T-cell (primary cell): ENCODE measurements at regions not wholly inside any gene's neighbourhood (a gene's known extent, or its start where the extent isn't known, plus 50 kb on each side); places are given as distances from the start of the nearest gene placed in this dataset.

Source experiments
- ATAC-seq, 4 experiments: fragments of 200-7000 bp in 3 of 4; fragments of 150-1000 bp in 1 of 4; cut with Tn5 transposase; replicated peaks in 1 of 4; 1 replicate in 3 of 4; 2 replicates in 1 of 4; pipeline ENCODE4 v1.10.0; 2021; ENCODE audit warnings: moderate library complexity in 3 of 4, mild to moderate bottlenecking in 2 of 4, moderate number of reproducible peaks in 1 of 4
- CTCF ChIA-PET, 2 donors: fragments of 300-600 bp; sonication (Branson Sonifier 250); formaldehyde crosslinking; loops; one replicate each; lab custom pipeline; 2022; ENCODE audit warnings: antibody characterized with exemption in 2 of 2; lab: Charles Lee
- POLR2A ChIA-PET, 2 donors: fragments of 300-600 bp; sonication (Branson Sonifier 250); formaldehyde crosslinking; loops; one replicate each; lab custom pipeline; 2022; ENCODE audit warnings: antibody characterized with exemption in 2 of 2; lab: Charles Lee
- DNase-seq, 35 experiments: peaks; one replicate each; pipeline versions ENCODE4 v3.0.0 to v3.0.0-alpha.2; 2013 to 2023
- H3K27ac ChIP-seq: one replicate; pipeline ENCODE4 v1.5.1; 2013; ENCODE audit warnings: low read length
- H3K27me3 ChIP-seq, 2 experiments: replicated peaks in 1 of 2; 1 replicate in 1 of 2; 2 replicates in 1 of 2; pipeline versions ENCODE4 v1.6.1 to v1.7.0; 2013; ENCODE audit warnings: low read length in 1 of 2, mixed read lengths in 1 of 2; ENCODE audit not compliant: control insufficient read depth in 2 of 2, insufficient read depth in 2 of 2; ENCODE audit errors: extremely low read depth in 1 of 2
- H3K36me3 ChIP-seq, 2 donors: 1 replicate in 1 of 2; 2 replicates in 1 of 2; pipeline versions ENCODE4 v1.6.1 to v1.7.0; 2013; ENCODE audit warnings: low read length in 1 of 2; ENCODE audit not compliant: control insufficient read depth in 2 of 2, insufficient read depth in 1 of 2; ENCODE audit errors: extremely low read depth in 1 of 2
- H3K4me1 ChIP-seq, 2 experiments: 1 replicate in 1 of 2; 2 replicates in 1 of 2; pipeline versions ENCODE4 v1.6.1 to v1.7.0; 2013; ENCODE audit warnings: low read length in 2 of 2, mixed read lengths in 1 of 2; ENCODE audit not compliant: insufficient read depth in 2 of 2, control insufficient read depth in 1 of 2; ENCODE audit errors: extremely low read depth in 1 of 2
- H3K4me3 ChIP-seq, 2 donors: 1 replicate in 1 of 2; 2 replicates in 1 of 2; pipeline versions ENCODE4 v1.5.1 to v1.7.0; 2013; ENCODE audit warnings: mild to moderate bottlenecking in 2 of 2, low read length in 1 of 2, moderate library complexity in 1 of 2; ENCODE audit not compliant: control insufficient read depth in 1 of 2; ENCODE audit errors: extremely low read depth in 1 of 2
- H3K9me3 ChIP-seq: 2 replicates; pipeline ENCODE4 v1.7.0; 2013
- H3K27ac Mint-ChIP-seq, 2 donors: one replicate each; pipeline ENCODE4 v1.8.0; 2020 to 2021; ENCODE audit warnings: mild to moderate bottlenecking in 2 of 2, mixed read lengths in 2 of 2
- H3K27me3 Mint-ChIP-seq, 2 donors: one replicate each; pipeline ENCODE4 v1.8.0; 2021 to 2022; ENCODE audit warnings: mixed read lengths in 2 of 2
- H3K36me3 Mint-ChIP-seq: one replicate; pipeline ENCODE4 v1.8.0; 2021; ENCODE audit warnings: mixed read lengths
- H3K4me1 Mint-ChIP-seq, 3 donors: one replicate each; pipeline ENCODE4 v1.8.0; 2020 to 2022; ENCODE audit warnings: mixed read lengths in 3 of 3, mild to moderate bottlenecking in 1 of 3
- H3K4me3 Mint-ChIP-seq, 3 donors: one replicate each; pipeline ENCODE4 v1.8.0; 2020 to 2022; ENCODE audit warnings: mild to moderate bottlenecking in 3 of 3, mixed read lengths in 3 of 3, moderate library complexity in 3 of 3
- H3K9me3 Mint-ChIP-seq, 3 donors: one replicate each; pipeline ENCODE4 v1.8.0; 2020 to 2022; ENCODE audit warnings: mixed read lengths in 3 of 3
- WGBS: methylation state at CpG from one replicate; pipeline ENCODE4 v1.1.5; 2013; ENCODE audit warnings: missing lambda C conversion rate; ENCODE audit not compliant: insufficient coverage; 5-methylcytosine and 5-hydroxymethylcytosine counted together

DNA sequence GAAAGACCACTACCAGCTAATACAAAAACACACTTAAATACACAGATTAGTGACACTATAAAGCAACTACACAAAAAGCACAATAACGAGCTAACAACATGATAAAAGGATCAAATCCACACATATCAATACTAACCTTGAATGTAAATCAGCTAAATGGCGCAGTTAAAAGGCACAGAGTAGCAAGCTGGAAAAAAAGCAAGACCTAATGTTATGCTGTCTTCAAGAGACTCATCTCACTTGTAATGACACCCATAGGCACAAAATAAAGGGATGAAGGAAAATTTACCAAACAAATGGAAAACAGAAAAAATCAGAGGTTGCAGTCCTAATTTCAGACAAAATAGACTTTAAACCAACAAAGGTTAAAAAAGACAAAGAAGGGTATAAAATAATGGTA lies 86.3 kb downstream of the NUS1 start:
- Mint-ChIP-seq H3K9me3 (peaks cover 10 to 14% (median 13%) of the 10 kb centered on the region in 3 donors), H3K36me3 (no peaks in the 10 kb centered on the region), H3K4me3 (no peak overlapping the region), H3K4me1 (no peaks in the 10 kb centered on the region), H3K27ac (no peak overlapping the region), H3K27me3 (peaks cover 0 to 3% of the 10 kb centered on the region in 2 donors)
- no peak for ATAC-seq
- WGBS, result no CpG with 5 or more reads among the region's 2 CpGs
- CTCF ChIA-PET, result no interaction called here
- Histone ChIP-seq H3K27ac (no peak overlapping the region), H3K9me3 (no peaks in the 10 kb centered on the region), H3K27me3 (peaks cover 0 to 13% of the 10 kb centered on the region in 2 experiments), H3K4me1 (no peaks in the 10 kb centered on the region), H3K36me3 (no peaks in the 10 kb centered on the region), H3K4me3 (no peak overlapping the region)
- POLR2A ChIA-PET, result no interaction called here
- no peak for DNase-seq

DNA sequence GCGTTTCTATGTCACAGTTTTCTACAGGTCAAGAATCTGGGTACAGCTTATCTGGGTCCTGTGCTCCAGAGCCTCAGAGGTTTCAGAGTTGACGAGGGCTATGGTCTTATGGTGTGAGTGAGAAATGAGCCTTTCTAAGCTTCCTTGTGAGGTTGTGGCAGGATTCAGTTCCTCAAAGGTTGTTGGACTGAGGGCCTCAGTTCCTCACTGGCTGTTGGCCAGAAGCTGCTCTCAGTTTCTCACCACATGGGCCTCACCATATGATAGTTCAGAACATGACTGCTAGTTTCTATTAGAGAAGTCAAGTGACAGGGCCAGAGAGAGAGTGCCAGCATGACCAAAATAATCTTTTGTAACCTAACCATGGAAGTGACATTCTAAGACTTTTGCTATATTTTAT lies 96.1 kb downstream of the NUS1 start:
- ATAC-seq, result no peak
- H3K27me3 Mint-ChIP-seq, result peaks cover 0 to 5% of the 10 kb centered on the region in 2 donors
- no peak overlapping the region for H3K27ac ChIP-seq

DNA sequence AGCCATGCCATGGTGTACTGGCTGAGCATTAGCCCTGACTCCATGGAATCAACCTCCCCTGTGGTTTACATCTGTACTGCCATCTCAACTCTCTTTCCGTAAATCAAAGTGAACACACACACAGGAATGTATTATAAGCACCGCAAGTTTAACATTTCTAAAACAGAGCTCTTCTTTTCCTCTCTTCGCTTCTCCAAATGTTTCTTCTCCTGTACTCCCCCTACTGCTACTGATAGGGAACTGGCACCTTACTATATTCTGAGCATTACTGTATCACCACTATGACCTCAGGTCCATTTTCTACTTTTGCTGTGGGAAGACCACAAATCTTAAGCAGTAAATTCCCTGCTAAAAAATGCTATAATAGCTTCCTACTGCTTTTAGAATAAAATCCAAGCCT lies 101.2 kb downstream of the NUS1 start:
- Mint-ChIP-seq H3K36me3 (no peaks in the 10 kb centered on the region), H3K4me1 (no peaks in the 10 kb centered on the region), H3K27ac (no peak overlapping the region), H3K27me3 (peaks cover 3 to 19% of the 10 kb centered on the region in 2 donors), H3K4me3 (no peak overlapping the region), H3K9me3 (no peaks in the 10 kb centered on the region)
- DNase-seq (no peak), ATAC-seq (no peak)
- CTCF ChIA-PET, result no interaction called here
- Histone ChIP-seq H3K4me1 (no peaks in the 10 kb centered on the region), H3K27me3 (peaks cover 0 to 2% of the 10 kb centered on the region in 2 experiments), H3K4me3 (no peak overlapping the region), H3K27ac (no peak overlapping the region), H3K9me3 (no peaks in the 10 kb centered on the region), H3K36me3 (no peaks in the 10 kb centered on the region)
- POLR2A ChIA-PET, result no interaction called here
- 62% methylated on average over 2 of the region's 3 CpGs for WGBS

More for the DNA sequence above, 96.1 kb downstream of the NUS1 start:
- CTCF ChIA-PET, result no interaction called here
- no peaks in the 10 kb centered on the region for H3K9me3 ChIP-seq
- H3K4me3 ChIP-seq, result no peak overlapping the region
- H3K4me1 ChIP-seq, result no peaks in the 10 kb centered on the region
- Mint-ChIP-seq H3K4me3 (no peak overlapping the region), H3K36me3 (no peaks in the 10 kb centered on the region), H3K27ac (no peak overlapping the region), H3K4me1 (no peaks in the 10 kb centered on the region), H3K9me3 (peaks cover 0 to 7% (median 0%) of the 10 kb centered on the region in 3 donors)
- WGBS, result 100% methylated on average over 1 of the region's 2 CpGs
- POLR2A ChIA-PET, result no interaction called here
- H3K36me3 ChIP-seq, result no peaks in the 10 kb centered on the region
- peaks cover 0 to 2% of the 10 kb centered on the region in 2 experiments for H3K27me3 ChIP-seq
- no peak for DNase-seq

DNA sequence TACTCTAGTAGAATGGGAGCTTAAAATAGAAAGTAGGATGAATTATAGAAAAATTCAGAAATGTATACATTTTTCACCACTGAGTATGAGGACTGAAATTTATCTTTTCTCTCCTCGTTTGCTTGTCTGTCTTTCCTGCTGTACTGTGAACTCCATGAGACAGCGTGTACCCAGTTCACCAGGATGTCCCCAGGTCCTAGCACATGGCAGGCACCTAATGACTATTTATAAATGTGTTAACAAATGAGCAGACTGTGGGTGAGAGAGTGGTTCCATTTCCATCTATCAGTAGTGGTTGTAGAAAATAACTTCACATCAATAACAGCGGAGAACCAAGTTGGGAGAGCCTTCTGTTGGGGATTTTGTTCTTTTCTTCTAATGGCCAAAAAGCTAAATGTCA lies 106.3 kb downstream of the NUS1 start:
- H3K27me3 Mint-ChIP-seq, result peaks cover 7 to 17% of the 10 kb centered on the region in 2 donors
- WGBS, result 63% methylated on average over 1 of the region's 3 CpGs
- Histone ChIP-seq H3K4me1 (no peaks in the 10 kb centered on the region), H3K27ac (no peak overlapping the region), H3K4me3 (no peak overlapping the region), H3K36me3 (no peaks in the 10 kb centered on the region), H3K9me3 (no peaks in the 10 kb centered on the region), H3K27me3 (peaks cover 0 to 3% of the 10 kb centered on the region in 2 experiments)
- ATAC-seq (no peak), DNase-seq (no peak)
- no peaks in the 10 kb centered on the region for H3K36me3 Mint-ChIP-seq
- no peaks in the 10 kb centered on the region for H3K9me3 Mint-ChIP-seq
- H3K27ac Mint-ChIP-seq, result no peak overlapping the region
- ChIA-PET CTCF (no interaction called here), POLR2A (no interaction called here)
- H3K4me1 Mint-ChIP-seq, result no peaks in the 10 kb centered on the region
- H3K4me3 Mint-ChIP-seq, result no peak overlapping the region

DNA sequence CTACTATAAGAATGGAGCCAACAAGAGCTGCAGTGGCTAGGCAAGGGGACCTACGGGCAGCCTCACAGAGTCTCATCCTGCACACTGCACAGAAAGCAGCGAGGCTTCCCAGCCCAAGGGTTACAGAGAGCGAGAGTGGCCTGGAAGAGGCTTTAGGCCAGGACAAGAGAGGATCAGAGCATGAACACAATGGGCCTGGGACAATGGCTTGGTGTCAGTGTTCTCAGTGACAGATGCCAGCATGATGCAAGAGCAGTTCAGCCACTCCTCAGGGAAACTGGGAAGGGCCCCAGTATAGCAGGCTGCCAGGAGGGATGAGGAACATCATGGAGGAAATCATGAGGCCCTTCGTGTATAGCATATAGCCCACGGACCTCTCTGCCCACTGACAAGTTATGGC lies 108.0 kb downstream of the NUS1 start:
- ChIA-PET POLR2A (no interaction called here), CTCF (interaction anchor here in 1 of 2 donors (0.7 kb wide), 1 partner anchor 16 kb away, joined by 4 read pairs; no protein-coding TSS in a partner anchor)
- H3K4me3 Mint-ChIP-seq, result no peak overlapping the region
- H3K27ac ChIP-seq, result no peak overlapping the region
- peaks cover 0 to 3% of the 10 kb centered on the region in 2 experiments for H3K27me3 ChIP-seq
- H3K4me1 Mint-ChIP-seq, result no peaks in the 10 kb centered on the region
- no peaks in the 10 kb centered on the region for H3K36me3 ChIP-seq
- no peak overlapping the region for H3K27ac Mint-ChIP-seq
- DNase-seq, result no peak
- WGBS, result 66% methylated on average over 3 of the region's 5 CpGs
- H3K9me3 ChIP-seq, result no peaks in the 10 kb centered on the region
- no peaks in the 10 kb centered on the region for H3K9me3 Mint-ChIP-seq
- no peaks in the 10 kb centered on the region for H3K36me3 Mint-ChIP-seq
- peaks cover 7 to 10% of the 10 kb centered on the region in 2 donors for H3K27me3 Mint-ChIP-seq
- no peaks in the 10 kb centered on the region for H3K4me1 ChIP-seq
- H3K4me3 ChIP-seq, result no peak overlapping the region
- ATAC-seq, result no peak

DNA sequence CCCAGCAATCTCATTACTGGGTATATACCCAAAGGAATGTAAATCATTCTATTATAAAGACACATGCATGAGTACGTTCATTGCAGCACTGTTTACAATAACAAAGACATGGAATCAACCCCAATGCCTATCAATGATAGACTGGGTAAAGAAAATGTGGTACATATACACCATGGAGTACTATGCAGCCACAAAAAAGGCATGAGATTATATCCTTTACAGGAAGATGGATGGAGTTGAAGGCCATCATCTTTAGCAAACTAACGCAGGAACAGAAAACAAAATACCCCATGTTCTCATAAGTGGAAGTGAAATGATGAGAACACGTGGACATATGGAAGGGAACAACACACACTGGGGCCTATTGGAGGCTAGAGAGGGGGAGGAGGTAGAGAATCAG lies 115.7 kb downstream of the NUS1 start:
- H3K27ac ChIP-seq, result no peak overlapping the region
- ChIA-PET POLR2A (interaction anchor here in 1 of 2 donors (0.6 kb wide), 1 partner anchor 89 kb away, joined by 3 read pairs; no protein-coding TSS in a partner anchor), CTCF (no interaction called here)
- no peaks in the 10 kb centered on the region for H3K4me1 ChIP-seq
- H3K36me3 ChIP-seq, result no peaks in the 10 kb centered on the region
- H3K4me3 Mint-ChIP-seq, result no peak overlapping the region
- ATAC-seq (no peak), DNase-seq (no peak)
- H3K27me3 Mint-ChIP-seq, result no peaks in the 10 kb centered on the region
- H3K4me1 Mint-ChIP-seq, result no peaks in the 10 kb centered on the region
- no peaks in the 10 kb centered on the region for H3K9me3 ChIP-seq
- peaks cover 4 to 7% (median 6%) of the 10 kb centered on the region in 3 donors for H3K9me3 Mint-ChIP-seq
- H3K4me3 ChIP-seq, result no peak overlapping the region
- no peaks in the 10 kb centered on the region for H3K36me3 Mint-ChIP-seq
- no peak overlapping the region for H3K27ac Mint-ChIP-seq
- no peaks in the 10 kb centered on the region for H3K27me3 ChIP-seq
- no CpG with 5 or more reads among the region's 3 CpGs for WGBS

DNA sequence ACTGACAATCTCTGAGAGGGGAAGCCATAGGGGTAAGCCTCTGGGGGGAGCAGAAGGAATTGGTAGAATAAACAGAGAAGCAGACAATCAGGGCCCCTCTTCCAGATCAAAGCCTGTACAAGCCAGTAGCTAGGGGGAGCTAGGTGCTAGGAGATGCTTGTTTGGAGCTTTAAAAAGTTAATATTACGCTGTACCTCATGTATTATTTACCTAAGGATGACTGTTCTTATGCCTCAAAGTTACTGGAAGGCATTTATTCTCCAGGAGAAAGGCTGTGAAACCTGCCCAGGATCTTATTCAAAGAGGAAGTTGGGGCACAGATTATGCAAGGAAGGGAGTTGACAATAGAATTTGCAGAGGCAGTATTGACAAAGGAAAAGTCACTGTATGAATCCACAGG lies 111.8 kb upstream of the SLC35F1 start:
- H3K4me3 ChIP-seq, result no peak overlapping the region
- Mint-ChIP-seq H3K36me3 (no peaks in the 10 kb centered on the region), H3K4me1 (no peaks in the 10 kb centered on the region), H3K9me3 (peaks cover 6 to 8% (median 8%) of the 10 kb centered on the region in 3 donors), H3K27ac (no peak overlapping the region), H3K4me3 (no peak overlapping the region), H3K27me3 (peaks cover 0 to 1% of the 10 kb centered on the region in 2 donors)
- H3K9me3 ChIP-seq, result no peaks in the 10 kb centered on the region
- no peaks in the 10 kb centered on the region for H3K4me1 ChIP-seq
- H3K36me3 ChIP-seq, result no peaks in the 10 kb centered on the region
- CTCF ChIA-PET, result no interaction called here
- no peaks in the 10 kb centered on the region for H3K27me3 ChIP-seq
- ATAC-seq (no peak), DNase-seq (no peak)
- WGBS, result no CpG with 5 or more reads among the region's 1 CpG
- no peak overlapping the region for H3K27ac ChIP-seq
- POLR2A ChIA-PET, result no interaction called here
